ENCODE measurements at regions not wholly inside any gene's neighbourhood (a gene's known extent, or its start where the extent isn't known, plus 50 kb on each side); places are given as distances from the start of the nearest gene placed in this dataset.

DNA sequence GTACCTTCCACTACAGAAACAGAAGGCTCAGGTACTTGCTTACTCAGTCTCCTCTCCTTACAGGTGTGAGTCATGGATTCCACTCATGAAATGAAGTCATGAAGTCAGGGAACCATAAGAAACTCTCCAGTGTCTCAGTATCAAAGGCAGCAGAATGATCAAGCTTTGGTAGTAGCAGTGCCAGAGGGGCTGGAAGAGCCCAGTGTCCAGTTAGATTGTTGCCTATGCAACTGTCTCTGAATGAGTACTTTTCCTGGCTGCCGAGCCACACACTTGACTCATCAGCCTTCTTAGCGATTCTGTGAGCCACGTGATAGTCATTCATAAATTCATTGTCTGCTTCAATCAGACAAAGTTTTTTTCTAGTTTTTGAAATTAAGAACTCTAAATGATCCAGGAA, 52.2 kb upstream of the DTNBP1 start:
- DNase-seq (ENCODE audit: low read depth, low spot score): no peak
- intact Hi-C loops (cut with micrococcal nuclease; ENCODE audit: unreplicated experiment): no loop called here
- in situ Hi-C loops (cut with HindIII; ENCODE audit: low pct_unique_long_range_greater_than_20kb, low sequenced_read_pairs): no loop called here
- POLR2A ChIA-PET: no interaction called here
- Histone ChIP-seq H3K27ac (ENCODE audit: low read length) (no peak overlapping the region), H3K4me3 (ENCODE audit: low read depth in 2 of 2, low read length in 2 of 2) (no peak overlapping the region), H3K4me1 (ENCODE audit: control insufficient read depth, insufficient read depth, low read length) (no peaks in the 10 kb centered on the region), H3K9me3 (ENCODE audit: control insufficient read depth, insufficient read depth, low read depth, low read length) (no peaks in the 10 kb centered on the region), H3K36me3 (ENCODE audit: control insufficient read depth, insufficient read depth, low read length) (no peaks in the 10 kb centered on the region), H3K27me3 (ENCODE audit: control insufficient read depth, insufficient read depth, low read length) (no peaks in the 10 kb centered on the region)
- TF ChIP-seq POLR2AphosphoS5 (IDR thresholded peaks at IDR 0.05; ENCODE audit: low read depth, low read length) (no peak), SIN3A (IDR thresholded peaks at IDR 0.05; ENCODE audit: borderline replicate concordance, insufficient read depth, low read depth, low read length) (no peak), TCF7L2 (IDR thresholded peaks at IDR 0.05; ENCODE audit: low read depth, low read length) (no peak)
- TF ChIP-seq, protein P1, sequence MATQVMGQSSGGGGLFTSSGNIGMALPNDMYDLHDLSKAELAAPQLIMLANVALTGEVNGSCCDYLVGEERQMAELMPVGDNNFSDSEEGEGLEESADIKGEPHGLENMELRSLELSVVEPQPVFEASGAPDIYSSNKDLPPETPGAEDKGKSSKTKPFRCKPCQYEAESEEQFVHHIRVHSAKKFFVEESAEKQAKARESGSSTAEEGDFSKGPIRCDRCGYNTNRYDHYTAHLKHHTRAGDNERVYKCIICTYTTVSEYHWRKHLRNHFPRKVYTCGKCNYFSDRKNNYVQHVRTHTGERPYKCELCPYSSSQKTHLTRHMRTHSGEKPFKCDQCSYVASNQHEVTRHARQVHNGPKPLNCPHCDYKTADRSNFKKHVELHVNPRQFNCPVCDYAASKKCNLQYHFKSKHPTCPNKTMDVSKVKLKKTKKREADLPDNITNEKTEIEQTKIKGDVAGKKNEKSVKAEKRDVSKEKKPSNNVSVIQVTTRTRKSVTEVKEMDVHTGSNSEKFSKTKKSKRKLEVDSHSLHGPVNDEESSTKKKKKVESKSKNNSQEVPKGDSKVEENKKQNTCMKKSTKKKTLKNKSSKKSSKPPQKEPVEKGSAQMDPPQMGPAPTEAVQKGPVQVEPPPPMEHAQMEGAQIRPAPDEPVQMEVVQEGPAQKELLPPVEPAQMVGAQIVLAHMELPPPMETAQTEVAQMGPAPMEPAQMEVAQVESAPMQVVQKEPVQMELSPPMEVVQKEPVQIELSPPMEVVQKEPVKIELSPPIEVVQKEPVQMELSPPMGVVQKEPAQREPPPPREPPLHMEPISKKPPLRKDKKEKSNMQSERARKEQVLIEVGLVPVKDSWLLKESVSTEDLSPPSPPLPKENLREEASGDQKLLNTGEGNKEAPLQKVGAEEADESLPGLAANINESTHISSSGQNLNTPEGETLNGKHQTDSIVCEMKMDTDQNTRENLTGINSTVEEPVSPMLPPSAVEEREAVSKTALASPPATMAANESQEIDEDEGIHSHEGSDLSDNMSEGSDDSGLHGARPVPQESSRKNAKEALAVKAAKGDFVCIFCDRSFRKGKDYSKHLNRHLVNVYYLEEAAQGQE (IDR thresholded peaks at IDR 0.05; ENCODE audit: insufficient read depth in 1 of 2, low read depth in 2 of 2, low read length in 1 of 2): no peak
- TF ChIP-seq, protein P2, sequence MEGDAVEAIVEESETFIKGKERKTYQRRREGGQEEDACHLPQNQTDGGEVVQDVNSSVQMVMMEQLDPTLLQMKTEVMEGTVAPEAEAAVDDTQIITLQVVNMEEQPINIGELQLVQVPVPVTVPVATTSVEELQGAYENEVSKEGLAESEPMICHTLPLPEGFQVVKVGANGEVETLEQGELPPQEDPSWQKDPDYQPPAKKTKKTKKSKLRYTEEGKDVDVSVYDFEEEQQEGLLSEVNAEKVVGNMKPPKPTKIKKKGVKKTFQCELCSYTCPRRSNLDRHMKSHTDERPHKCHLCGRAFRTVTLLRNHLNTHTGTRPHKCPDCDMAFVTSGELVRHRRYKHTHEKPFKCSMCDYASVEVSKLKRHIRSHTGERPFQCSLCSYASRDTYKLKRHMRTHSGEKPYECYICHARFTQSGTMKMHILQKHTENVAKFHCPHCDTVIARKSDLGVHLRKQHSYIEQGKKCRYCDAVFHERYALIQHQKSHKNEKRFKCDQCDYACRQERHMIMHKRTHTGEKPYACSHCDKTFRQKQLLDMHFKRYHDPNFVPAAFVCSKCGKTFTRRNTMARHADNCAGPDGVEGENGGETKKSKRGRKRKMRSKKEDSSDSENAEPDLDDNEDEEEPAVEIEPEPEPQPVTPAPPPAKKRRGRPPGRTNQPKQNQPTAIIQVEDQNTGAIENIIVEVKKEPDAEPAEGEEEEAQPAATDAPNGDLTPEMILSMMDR (IDR thresholded peaks at IDR 0.05): no peak
- BruUV-seq (replicated peaks): no TSS peak
- ATAC-seq: no peak
- CTCF ChIA-PET: no interaction called here

DNA sequence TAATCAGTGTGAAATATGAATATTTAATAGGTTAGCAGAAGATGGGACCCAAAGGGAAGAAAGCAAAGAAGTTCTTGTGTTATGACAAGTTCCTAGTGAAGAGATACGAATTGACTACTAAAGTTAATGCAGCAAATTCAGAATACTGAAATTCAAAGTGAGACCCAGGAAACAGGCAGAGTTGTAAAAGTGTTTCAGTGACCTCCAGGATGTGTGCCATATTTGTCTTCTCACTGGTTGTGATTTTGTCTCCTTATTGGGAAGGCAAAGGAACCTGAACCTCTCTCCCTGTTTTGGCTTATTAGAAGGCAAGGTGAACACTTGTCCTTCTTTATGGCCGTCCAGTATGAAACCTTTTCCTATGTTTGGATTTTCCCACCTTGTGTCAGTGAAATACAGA, 51.8 kb upstream of the DTNBP1 start:
- DNase-seq (ENCODE audit: low read depth, low spot score) (no peak), ATAC-seq (no peak)
- Histone ChIP-seq H3K36me3 (ENCODE audit: control insufficient read depth, insufficient read depth, low read length) (no peaks in the 10 kb centered on the region), H3K9me3 (ENCODE audit: control insufficient read depth, insufficient read depth, low read depth, low read length) (no peaks in the 10 kb centered on the region), H3K4me3 (ENCODE audit: low read depth in 2 of 2, low read length in 2 of 2) (no peak overlapping the region), H3K27me3 (ENCODE audit: control insufficient read depth, insufficient read depth, low read length) (no peaks in the 10 kb centered on the region), H3K27ac (ENCODE audit: low read length) (no peak overlapping the region), H3K4me1 (ENCODE audit: control insufficient read depth, insufficient read depth, low read length) (no peaks in the 10 kb centered on the region)
- ChIA-PET POLR2A (no interaction called here), CTCF (no interaction called here)
- in situ Hi-C loops (cut with HindIII; ENCODE audit: low pct_unique_long_range_greater_than_20kb, low sequenced_read_pairs): no loop called here
- no TSS peak for BruUV-seq (replicated peaks)
- TF ChIP-seq SIN3A (IDR thresholded peaks at IDR 0.05; ENCODE audit: borderline replicate concordance, insufficient read depth, low read depth, low read length) (no peak), POLR2AphosphoS5 (IDR thresholded peaks at IDR 0.05; ENCODE audit: low read depth, low read length) (no peak), TCF7L2 (IDR thresholded peaks at IDR 0.05; ENCODE audit: low read depth, low read length) (no peak)
- TF ChIP-seq, protein P2 (IDR thresholded peaks at IDR 0.05): no peak
- TF ChIP-seq, protein P1 (IDR thresholded peaks at IDR 0.05; ENCODE audit: insufficient read depth in 1 of 2, low read depth in 2 of 2, low read length in 1 of 2): no peak
- intact Hi-C loops (cut with micrococcal nuclease; ENCODE audit: unreplicated experiment): no loop called here

All from Panc1 (cell line).